GM12872 (cell line): ENCODE measurements at regions not wholly inside any gene's neighbourhood (a gene's known extent, or its start where the extent isn't known, plus 50 kb on each side); places are given as distances from the start of the nearest gene placed in this dataset.
A peak's percentile ranks its signal among the peaks of the same experiment; 100 is the strongest.

Experiments
- CTCF ChIP-seq: IDR thresholded peaks from 3 replicates; pipeline ENCODE4 v1.5.1; 2011; ENCODE audit warnings: low read depth, mild to moderate bottlenecking, low read length, moderate library complexity; ENCODE audit not compliant: insufficient read depth

- peak; percentile 73 for TF ChIP-seq CTCF
Measured at GRCh38 chr12:83823386-83824045, 1089.1 kb downstream of the SLC6A15 start.

GRCh38 chr12:83821967-83822366, 1090.6 kb downstream of the SLC6A15 start:
- no peak for TF ChIP-seq CTCF

GRCh38 chr12:83818881-83819280, 1093.7 kb downstream of the SLC6A15 start:
- no peak for TF ChIP-seq CTCF

- no peak for TF ChIP-seq CTCF
Measured at GRCh38 chr12:83817730-83818129, 1094.9 kb downstream of the SLC6A15 start.

- TF ChIP-seq CTCF: no peak
Measured at GRCh38 chr12:83808591-83808990, 1104.0 kb downstream of the SLC6A15 start.

GRCh38 chr12:83807871-83808270, 1104.7 kb downstream of the SLC6A15 start:
- TF ChIP-seq CTCF: no peak

- TF ChIP-seq CTCF: no peak
Measured at GRCh38 chr12:83805873-83806272, 1106.7 kb downstream of the SLC6A15 start.
